Suppressor macrophage treated with lipopolysaccharide for 1 hour (primary cell): ENCODE measurements at regions not wholly inside any gene's neighbourhood (a gene's known extent, or its start where the extent isn't known, plus 50 kb on each side); places are given as distances from the start of the nearest gene placed in this dataset.
A peak's percentile ranks its signal among the peaks of the same experiment; 100 is the strongest.
"Not testable (repeated sequence)": the region's sequence is repeated elsewhere in the genome, so short reads cannot be mapped to it uniquely, and the experiment has no call there.

ENCODE experiments used
- DNase-seq, 3 donors: peaks; one replicate each; pipeline ENCODE4 v3.0.0-alpha.2; 2020 to 2022

DNA sequence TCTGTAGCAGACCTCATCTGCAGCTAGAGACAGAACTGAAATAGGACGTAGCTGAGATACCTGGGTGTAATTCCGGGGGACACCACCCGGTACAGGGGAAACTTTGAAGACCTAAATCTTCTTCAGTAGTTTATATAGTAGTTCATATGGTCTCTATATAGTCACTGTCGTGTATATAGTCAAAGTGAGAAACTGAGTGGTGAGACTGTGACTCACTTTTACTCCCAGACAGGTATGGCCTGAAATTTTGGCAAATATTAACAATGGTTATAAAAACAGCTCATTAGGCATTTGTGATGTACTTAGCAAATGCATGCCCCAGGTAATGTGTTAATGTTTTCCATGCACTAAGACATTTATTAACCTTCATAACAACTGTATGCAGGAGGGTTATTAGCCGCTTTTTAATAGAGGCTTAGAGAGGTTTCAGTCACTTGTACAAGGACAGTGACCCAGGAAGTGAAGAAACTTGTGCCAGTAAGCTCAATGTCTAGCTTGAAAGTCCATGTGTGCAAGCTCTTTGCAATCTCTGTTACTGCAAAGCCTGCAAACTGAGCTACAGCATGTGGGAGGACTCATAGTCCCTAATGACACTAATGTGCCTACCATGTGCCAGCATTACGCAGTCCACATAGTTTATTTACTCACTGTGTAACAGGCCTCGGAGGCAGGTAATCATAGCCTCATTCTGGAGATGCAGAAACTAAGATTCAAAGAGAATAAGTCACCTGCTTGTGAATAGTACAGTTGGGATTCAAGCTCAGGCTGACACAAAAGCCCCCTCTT is 165.4 kb upstream of the CHD6 start:
- no peak for DNase-seq

DNA sequence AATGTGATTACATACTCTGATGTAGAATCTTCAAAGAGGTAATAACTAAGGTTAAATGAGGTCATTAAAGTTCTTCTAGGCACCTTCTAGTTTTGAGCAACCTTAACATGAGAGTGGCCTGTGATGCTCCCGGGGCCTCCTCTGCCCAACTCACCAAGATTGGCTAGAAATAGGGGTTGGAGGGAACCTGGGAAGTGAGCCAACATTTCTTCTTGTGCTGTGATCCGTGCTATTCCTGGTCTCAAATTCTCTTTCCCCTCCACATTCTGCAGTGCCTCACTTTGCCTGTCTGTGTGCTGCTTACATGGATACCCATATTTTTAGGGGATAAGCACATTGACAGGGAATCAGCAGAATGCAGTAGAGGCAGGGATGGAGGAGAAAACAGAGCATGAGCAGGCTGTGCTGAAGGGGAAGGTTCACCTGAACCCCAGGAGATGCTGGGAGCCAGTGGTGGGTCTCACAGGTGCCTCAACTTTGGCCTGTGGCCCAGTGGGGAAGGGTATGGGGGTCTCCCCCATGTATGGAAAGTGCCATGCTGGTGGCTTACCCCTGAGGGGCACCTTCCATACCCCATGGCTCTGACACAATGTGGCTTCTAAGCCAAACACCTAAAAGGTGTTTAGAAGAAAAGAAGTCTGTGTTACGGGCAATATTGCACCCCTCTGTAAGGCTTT is 164.7 kb upstream of the CHD6 start:
- DNase-seq = no peak

DNA sequence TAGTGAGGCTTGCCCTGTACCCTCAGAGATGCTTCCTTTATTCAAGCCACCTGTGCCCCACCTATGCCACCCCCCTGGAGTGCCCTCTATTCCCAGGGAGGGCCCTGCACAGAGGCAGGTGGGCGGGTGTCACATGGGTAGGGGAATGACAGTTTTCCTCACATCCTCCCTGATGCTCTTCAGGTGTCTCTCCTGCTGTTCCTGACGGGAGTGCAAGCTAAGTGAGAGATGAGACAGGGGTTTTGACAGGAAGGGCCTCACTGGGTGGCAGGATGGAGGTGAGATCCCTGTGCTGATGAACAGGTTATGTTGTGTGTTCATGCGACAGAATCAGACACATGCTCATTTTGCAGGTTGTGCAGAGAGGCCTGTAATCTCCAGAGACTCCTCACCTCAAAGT is 164.1 kb upstream of the CHD6 start:
- no peak for DNase-seq

DNA sequence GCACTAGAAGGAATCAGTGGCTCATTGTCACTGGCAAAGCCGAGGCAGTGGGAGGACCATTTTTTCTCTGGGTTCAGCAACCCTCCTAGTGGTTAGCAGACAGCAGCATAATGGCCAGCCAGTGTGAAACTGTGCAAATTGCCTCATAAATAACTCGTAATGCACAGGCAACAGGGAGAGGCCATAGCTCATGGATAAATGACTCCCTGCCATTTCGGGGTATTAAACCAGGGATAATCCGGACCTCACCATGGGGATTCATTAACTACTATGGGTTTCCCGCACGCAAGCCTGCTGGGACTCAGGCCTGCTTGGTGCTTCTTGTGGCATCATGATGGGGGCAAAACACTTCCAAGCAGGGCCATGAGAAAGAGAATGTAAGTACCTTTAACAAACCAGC is 158.2 kb upstream of the CHD6 start:
- no peak for DNase-seq

DNA sequence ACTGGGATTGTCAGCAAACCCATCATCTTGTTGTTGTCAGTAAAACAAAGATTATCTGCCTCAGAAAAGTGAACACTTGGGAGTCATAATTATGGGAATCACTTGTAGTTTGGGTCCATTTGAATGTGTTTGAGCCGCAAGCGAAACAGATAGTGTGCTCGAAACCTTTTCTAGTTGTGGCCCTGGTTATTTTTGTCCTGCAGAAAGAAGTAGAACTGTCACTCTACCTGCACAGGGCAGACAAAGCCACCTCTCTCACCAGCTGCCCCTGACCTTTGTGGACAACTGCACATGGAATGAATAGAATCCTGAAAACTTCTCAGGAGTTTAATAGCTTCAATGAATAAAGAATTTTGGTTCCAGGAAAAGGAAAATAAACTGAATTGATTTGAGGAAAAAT is 156.1 kb upstream of the CHD6 start:
- no peak for DNase-seq

DNA sequence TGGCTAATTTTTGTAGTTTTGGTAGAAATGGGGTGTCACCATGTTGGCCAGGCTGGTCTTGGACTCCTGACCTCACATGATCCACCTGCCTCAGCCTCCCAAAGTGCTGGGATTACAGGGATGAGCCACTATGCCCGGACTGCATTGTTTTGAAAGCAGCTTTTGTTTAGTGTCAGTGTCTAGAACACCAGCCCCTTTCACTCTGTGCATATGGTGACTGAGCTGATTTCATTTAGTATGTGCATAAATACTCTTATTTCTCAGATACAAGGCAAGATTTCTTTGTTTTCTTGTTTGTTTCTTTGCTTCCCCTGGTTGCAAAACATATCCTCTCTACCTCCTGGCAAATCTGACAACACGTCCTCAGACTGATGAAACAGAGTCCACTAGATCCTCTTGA is 152.8 kb upstream of the CHD6 start:
- DNase-seq = no peak

DNA sequence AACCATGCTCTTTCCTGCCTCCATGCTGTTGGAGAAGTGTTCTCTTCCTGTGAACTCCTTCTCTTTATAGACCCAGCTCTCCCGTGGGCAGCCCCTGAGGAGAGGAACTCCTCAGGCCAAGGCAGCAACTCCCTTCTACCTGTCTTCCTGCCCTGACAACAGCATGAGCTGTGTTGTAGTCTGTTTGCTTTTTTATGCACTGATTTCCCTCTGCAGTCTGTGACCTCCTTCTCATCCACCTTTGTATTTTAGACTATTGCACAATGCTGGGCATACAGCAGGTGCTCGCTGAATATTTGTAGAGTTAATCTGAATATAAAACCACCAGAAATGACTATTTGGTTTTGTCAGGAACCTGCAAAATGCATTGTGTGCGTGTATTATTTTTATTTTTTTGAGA is 152.2 kb upstream of the CHD6 start:
- DNase-seq = no peak

DNA sequence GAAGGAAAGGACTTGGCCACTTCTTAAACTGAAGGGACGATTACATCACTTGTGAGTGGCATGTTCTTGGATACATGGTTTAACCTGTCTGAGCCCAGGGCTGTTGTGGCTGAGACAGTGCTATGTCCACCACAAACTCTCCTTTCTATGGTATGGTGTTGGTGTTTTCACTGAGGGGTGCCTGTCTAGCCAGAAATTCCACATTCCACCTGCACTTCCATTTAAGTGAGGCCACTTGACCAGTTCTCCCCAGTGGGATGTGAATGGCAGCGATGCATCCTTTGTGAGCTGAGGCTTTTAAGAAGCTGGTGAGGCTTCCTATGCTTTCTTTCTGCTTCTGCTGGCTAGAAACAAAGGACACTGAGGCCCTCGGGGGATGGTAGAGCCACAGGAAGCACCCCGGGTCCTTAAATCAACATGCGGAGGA is 151.4 kb upstream of the CHD6 start:
- DNase-seq = no peak

DNA sequence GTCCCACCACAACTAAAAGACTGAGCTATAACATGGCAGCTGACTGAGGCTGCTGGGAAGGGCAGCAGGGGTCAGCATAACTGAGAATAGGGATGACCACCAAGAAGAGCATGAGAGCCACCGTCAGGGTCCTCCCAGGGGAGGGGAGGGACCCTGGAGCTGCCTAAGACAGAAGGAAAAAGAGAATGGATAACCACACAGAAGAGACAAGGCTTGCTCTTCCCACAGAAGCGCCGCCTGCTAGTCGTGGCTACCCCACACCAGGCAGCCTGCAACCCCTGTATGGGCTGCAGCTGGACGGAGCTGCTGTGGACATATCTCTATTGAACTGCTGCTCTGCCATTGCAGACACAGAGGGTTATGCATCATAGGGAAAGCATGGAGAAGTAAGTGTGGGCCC is 132.0 kb upstream of the CHD6 start:
- DNase-seq = no peak

DNA sequence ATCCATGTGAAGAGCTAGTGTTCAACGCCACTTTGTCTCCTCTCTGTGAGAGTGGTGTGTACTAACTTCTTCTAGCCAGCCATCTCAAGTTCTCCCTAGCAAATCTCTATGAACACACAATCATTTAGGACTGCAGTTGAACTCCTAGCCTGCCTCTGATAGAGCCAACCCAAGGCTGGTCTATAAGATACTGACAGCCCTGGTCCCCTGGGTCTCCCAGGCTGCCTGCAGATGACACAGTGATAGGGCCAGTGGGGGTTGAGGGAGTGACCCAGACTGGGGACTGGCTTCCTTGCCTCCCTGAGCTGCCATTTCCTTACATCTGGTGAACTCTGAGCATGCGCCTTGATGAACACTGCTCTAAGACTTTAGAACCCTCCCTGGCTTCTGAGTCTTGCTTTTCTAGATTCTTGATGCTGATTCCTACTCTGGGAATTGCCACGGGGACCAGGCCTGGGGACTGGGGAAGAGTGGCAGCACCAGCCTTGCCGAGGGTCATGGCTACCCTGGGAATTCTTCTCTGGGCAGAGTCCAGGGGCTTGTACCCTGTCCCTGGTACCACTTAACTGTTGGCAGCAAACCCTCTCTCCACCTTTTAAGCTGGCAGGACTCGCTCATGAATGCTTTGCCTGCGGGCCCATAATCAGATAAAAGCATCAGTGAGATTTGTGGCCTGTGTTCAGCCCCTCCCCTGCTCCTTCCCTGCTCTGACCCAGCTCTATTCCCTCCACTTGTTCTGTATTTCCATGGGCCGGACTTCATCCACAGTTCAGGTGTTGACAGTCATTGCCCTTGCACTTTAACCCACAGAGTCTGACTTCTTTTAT is 130.8 kb upstream of the CHD6 start:
- no peak for DNase-seq

DNA sequence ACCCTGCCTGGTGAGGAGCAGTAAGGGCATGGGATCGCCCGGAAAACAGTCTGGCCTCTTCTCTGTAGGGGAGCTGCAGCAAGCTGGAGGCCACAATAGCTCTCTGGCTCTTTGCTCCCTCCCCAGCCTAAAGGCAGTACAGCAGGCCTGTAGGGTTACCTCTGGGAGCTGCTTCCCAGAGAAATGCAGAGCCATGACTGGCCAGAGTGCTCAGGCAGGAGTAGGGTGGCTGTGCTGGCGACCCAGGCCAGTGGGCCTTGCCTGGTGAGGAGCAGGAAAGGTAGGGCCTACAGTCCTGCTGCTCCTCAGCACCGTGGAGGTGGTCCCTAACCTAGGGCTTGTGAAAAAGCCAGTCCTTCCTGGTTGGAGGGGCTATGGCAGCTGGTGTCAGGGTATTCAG is 129.9 kb upstream of the CHD6 start:
- no peak for DNase-seq

DNA sequence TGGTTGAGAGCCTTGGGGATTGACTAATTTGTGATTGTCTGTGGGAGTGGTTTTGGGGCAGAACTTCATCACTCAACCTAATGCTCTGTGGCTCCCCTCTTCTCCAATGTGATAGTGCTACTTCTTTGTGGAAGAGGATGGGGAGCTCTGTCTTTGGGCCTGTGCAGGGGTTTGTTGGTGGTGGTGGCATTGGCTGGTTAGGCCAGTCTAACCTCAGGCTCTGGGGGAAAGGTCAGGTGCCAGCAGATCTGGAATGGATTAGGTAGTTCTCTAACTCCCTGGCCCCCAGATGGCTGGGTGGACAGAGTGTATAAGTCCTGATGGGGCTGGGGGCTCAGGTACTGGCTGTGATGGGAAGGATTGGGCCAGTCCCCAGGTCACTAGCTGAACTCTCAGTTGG is 129.0 kb upstream of the CHD6 start:
- no peak for DNase-seq

DNA sequence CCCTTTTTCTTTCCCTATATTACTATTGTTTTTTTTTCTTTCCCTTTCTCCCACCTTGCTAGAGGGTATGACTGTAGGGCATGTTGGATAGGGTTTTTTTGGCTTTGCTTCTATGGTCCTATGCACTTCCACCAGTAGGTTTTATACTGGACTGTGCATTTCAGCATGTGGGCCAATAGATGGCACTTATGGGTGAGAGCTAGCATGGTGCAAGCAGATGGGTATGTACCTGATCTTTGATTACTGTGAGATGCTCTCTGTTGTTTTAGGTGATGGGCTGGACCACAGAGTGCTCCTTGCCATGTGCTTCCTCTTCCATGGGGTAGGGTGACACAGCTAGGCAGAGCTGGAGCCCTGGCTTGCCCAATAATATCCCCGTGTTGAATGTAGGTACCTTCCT is 128.5 kb upstream of the CHD6 start:
- no peak for DNase-seq

DNA sequence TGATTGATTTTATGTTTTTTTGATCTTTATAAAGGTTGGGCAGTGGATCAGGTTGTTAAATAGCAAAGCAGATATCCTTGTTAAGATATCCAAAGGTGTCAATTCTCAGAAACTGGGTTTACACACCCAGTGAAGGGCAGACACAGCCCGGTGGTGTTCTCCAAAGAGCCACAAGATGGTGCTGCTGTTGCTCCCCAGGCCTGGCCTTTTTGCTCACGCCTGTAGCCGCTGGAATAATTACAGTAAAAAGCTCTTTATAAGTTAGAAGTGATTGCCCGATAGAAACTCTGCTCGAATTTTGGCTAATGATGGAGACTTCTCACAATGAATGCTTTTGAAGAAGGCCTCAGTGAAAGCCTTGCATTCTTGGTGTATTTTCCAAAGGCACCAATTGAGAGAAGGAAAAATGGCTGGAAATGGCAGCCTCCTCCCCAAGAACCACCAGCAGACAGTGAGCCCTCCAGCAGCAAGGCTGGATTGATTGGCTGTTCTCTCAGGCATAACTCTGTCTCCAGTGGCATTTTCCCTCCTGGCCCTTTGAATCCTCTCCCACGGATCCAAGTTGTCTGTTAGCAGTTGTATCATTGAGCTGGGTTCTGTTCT is 120.5 kb upstream of the CHD6 start:
- DNase-seq = peak; percentile 32 to 56 (median 56)

DNA sequence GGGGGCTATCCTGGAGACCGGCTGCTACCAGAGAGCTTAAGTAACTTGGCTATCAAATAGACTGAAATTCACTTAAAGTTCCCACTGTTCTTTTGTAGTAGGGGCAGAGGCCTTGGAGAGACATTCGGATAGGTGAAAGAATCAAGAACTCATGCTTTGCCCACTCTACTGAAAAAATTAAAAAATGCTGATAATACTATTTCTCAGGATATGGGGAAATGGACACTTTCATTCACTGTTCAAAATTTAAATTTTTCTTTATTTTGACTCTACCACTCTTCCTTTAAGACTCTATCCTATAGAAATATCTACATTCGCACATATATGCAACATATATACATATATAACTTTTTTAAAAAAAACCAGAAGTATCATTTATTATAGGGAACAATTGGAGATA is 117.8 kb upstream of the CHD6 start:
- DNase-seq = no peak

DNA sequence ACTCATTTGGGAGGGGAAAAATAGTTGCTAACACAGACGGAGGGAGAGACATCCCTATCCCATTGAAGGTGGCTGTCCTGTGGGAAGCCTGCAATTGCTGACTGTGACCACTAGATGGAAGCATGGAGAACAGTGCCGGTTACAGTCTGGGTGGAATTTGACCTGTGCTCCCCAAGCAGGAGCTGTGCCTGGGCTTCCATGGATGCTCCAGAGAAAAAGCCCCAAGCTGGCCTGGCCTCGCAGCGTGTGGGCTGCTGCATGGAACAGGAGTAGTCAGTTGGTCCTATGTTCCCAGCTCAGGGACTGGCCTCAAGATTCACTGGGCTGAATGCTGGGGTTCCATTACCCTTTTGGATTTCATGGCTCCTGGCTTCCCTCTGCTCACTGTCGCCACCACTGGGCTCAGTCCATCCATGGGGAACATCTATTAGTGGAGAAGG is 116.3 kb upstream of the CHD6 start:
- peak; percentile 52 to 68 (median 56) for DNase-seq

DNA sequence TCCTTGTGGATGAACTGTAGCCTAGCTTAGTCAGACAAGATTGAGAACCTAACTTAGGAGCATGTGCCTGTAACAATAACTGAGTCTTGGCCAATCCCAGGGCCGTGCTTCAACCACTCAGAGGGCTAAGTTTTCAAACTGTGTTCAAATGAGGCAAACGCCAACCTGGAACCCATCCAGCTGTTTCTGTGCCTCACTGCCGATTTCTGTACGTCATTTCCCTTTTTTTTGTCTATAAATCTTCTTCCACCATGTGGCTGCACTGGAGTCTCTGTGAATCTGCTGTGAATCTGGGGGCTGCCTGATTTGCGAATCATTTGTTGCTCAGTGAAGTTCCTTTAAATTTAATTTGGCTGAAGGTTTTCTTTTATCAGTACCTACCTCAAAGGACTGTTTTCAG is 115.0 kb upstream of the CHD6 start:
- peak; percentile 35 to 47 (median 36) for DNase-seq

DNA sequence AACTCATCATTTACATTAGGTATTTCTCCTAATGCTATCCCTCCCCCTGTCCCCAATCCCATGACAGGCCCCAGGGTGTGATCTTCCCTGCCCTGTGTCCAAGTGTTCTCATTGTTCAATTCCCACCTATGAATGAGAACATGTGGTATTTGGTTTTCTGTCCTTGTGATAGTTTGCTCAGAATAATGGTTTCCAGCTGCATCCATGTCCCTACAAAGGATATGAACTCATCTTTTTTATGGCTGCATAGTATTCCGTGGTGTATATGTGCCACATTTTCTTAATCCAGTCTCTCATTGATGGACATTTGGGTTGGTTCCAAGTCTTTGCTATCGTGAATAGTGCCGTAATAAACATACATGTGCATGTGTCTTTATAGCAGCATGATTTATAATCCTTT is 113.0 kb upstream of the CHD6 start:
- DNase-seq = not testable (repeated sequence)

DNA sequence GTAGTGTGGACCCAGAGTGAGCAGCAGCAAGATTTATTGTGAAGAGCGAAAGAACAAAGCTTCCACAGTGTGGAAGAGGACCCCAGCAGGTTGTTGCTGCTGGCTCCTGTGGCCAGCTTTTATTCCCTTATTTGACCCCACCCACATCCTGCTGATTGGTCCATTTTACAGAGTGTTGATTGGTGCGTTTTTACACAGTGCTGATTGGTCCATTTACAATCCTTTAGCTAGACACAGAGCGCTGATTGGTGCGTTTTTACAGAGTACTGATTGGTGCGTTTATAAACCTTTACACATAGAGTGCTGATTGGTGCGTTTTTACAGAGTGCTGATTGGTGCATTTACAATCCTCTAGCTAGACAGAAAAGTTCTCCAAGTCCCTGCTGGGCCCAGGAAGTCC is 109.5 kb upstream of the CHD6 start:
- not testable (repeated sequence) for DNase-seq

DNA sequence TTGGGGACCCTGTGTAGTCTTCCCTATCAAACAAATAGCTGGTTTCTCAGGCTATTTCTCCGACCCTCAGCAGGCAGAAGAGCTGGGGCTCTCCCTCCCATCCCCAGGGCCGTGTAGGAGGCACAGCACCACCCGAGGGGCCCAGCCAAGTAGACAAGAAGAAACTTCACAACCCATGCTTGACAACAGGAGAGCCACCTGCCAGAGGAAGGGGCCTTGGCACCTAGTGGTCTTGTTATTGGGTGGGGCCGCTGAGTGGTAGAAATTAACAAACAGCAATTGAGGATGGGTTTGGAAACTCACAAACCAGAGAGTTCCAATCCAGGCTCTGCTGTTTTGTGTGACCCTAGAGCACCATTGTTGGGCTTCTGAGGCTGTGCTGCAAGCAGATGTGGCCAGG is 108.5 kb upstream of the CHD6 start:
- DNase-seq = no peak

DNA sequence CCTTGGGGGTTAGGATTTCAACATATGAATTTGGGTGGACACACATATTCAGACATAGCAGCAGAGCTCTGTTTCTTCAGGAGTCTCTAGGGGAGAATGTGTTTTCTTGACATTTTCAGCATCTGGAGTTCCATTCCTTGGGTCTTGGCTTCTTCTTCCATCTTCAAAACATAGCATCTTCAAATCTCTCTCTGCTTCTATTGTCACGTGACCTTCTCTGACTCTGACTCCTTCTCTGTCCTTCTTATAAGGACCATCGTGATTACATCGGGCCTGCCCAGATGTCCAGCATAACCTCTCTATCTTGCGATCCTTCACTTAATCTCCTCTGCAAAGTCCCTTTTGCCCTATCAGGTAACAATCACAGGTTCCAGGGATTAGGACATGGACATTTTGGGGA is 101.0 kb upstream of the CHD6 start:
- no peak for DNase-seq

DNA sequence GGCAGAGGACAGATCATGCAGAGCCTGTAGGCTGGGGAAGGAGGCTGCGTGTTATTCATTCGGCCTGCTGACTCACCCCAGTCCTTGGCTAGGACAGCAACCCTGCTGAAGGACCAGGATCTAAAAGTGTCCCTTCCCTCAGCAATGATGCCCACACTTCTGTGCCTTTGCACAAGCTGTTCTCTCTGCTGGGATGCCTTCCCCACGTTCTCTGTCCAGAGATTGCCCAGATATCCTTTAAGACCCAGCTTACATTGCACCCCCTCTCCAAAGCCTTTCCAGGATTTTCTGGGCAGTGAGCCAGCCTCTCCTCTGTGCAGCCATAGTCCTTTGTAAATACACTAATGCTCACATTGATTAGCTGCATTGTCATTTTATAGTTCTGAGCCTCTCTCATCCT is 99.3 kb upstream of the CHD6 start:
- no peak for DNase-seq

DNA sequence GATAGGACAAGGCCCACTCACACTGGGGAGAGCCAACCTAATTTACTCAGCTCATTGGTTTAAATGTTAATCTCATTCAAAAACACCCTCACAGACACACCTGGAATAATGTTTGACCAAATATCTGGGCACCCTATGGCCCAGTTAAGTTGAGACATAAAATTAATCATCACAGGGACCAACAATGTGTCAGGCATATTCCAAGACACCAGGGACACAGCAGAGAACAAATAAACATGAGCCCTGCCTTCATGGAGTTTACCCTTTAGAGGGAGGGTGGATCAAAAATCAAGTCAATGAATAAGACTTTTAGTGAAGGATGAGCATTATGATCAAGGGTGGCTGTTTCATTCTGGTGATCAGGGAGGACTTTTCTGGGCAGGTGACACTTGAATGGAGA is 98.7 kb upstream of the CHD6 start:
- no peak for DNase-seq
